GM18858 (cell line): ENCODE measurements at regions not wholly inside any gene's neighbourhood (a gene's known extent, or its start where the extent isn't known, plus 50 kb on each side); places are given as distances from the start of the nearest gene placed in this dataset.
"Not testable (repeated sequence)": the region's sequence is repeated elsewhere in the genome, so short reads cannot be mapped to it uniquely, and the experiment has no call there.

ENCODE experiments used
- ATAC-seq: cut with Tn5 transposase; IDR thresholded peaks from one replicate; pipeline ENCODE4 v1.9.1; 2021; ENCODE audit not compliant: unreplicated experiment

DNA sequence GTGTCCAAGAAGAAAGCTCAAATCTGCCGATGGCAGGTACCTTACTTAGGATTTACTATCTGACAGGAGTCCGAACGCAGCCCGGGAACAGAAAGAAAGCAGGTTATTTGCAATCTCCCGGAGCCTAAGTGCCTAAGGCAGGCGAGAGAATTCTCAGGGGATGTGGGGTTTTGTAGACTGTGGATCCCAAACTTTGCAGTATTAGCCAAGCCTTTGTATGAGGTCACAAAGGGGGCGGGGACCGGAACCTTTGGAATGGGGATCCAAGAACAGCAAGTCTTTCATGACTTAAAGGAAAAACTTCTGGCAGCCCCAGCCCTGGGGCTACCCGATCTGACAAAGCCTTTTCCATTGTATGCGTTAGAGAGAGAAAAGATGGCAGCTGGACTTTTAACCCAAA lies 80.6 kb upstream of the RUBCNL start:
- ATAC-seq = not testable (repeated sequence)

DNA sequence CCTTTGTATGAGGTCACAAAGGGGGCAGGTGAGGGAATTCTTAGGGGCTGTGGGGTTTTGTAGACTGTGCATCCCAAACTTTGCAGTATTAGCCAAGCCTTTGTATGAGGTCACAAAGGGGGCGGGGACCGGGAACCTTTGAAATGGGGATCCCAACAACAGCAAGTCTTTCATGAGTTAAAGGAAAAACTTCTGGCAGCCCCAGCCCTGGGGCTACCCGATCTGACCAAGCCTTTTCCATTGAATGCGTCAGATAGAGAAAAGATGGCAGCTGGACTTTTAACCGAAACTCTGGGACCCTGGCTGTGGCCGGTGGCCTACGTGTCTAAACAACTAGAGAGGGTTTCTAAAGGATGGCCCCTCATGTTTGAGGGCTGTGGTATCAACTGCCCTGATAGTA lies 79.0 kb upstream of the RUBCNL start:
- not testable (repeated sequence) for ATAC-seq

DNA sequence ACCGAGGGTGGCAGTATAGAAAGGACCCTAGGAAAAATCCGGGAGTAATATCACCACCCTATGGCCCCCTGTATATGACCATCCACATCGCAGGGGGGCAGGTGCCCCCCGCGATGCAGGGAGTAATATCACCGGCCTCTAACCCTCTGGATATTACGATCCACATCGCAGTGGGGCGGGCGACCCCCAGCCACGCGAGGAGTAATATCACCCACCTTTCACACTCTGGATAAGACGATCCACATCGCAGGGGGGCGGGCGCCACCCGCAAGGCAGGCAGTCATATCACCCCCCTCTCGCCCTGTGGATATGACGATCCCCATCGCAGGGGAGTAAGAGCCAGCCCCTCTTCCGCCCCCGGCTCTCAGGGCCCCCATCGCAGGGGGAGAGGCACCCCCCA lies 76.7 kb upstream of the RUBCNL start:
- no peak for ATAC-seq

DNA sequence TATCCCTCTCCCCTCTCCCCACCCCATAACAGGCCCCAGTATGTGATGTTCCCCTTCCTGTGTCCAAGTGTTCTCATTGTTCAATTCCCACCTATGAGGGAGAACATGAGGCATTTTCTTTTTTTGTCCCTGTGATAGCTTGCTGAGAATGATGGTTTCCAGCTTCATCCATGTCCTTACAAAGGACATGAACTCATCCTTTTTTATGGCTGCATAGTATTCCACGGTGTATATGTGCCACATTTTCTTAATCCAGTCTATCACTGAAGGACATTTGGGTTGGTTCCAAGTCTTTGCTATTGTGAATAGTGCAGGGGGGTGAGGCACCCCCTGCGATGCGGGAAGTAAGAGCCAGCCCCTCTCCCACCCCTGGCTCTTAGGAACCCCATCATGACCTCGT lies 73.2 kb upstream of the RUBCNL start:
- ATAC-seq = not testable (repeated sequence)

DNA sequence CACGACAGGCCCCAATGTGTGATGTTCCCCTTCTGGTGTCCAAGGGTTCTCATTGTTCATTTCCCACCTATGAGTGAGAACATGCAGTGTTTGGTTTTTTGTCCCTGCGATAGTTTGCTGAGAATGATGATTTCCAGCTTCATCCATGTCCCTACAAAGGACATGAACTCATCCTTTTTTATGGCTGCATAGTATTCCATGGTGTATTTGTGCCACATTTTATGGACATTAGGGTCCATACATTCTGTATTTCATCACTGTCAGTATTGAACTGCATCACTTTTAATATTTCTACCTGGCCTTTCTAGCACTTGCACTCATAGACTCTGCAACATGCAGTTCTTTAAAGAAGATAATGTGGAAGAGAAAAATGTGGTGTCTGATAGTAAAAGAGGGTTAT lies 70.2 kb upstream of the RUBCNL start:
- ATAC-seq = not testable (repeated sequence)

DNA sequence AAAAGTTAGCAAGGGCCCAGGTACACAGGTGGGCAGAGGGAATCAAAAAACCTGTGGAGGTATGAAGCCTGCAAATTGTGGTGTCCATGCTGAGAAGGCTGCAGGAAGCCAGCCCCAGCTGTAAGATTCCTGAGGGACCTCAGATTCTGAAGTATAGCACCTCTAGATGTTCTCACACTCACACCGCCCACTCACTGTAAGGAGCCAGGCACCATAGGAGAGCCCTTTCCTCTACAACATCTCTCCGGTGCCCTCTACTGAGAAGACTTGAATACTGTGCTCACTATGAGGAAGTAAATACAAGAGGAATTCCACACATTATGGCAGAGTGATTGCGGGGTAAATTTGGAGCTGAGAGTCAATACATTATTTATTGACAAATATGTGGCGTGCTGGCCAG lies 68.9 kb upstream of the RUBCNL start:
- not testable (repeated sequence) for ATAC-seq

DNA sequence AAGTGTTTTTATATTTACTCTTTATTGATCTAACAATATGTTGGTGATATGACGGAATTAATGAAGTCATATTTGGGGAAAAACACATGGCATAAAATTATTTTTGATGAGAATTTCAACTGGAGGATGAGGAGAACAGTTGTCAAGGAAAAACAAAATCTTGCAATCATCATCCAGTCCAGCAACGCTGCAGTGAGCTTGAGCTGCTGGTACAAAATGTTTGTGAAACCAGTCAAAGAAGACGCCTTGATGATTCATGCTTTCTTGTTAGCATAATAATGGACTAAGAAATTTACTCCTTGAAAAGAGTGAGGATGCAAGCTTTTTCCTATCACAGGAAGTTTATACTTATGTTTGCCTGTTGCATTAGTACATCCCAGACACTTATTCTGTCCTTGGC lies 64.1 kb upstream of the RUBCNL start:
- ATAC-seq = not testable (repeated sequence)

DNA sequence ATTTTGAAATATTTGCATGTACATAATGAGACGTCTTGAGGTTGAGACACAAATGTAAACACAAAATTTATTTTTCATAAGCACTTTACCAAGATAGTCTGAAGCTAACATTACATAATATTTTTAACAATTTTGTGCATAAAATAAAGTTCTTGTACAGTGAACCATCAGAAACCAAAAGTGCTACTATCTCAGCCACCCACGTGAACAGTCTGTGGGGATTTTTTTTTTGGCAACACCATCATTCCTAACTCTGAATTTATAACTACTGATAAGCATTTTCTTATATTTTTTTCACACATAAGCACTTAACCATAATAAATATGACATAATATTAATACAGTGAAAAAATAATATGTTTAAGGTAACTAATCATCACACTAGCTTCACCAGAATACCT lies 62.9 kb upstream of the RUBCNL start:
- not testable (repeated sequence) for ATAC-seq

DNA sequence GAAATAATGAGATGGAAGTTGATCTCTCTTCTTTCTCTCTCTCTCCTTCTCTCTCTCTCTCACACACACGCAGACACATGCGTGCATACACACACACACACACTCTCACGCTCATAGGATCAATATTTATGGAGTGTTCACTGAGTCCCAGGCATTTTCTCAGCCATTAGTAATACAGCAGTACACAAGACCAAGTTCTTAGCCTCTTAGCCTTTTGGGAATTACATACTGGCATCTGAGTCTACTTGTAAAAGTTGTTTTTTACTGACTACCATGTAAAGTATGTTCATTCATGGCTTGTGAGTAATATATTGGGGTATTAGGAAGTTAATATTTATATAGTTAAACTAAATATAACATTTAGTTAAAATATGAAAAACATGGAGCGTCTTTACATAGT lies 61.1 kb upstream of the RUBCNL start:
- not testable (repeated sequence) for ATAC-seq

DNA sequence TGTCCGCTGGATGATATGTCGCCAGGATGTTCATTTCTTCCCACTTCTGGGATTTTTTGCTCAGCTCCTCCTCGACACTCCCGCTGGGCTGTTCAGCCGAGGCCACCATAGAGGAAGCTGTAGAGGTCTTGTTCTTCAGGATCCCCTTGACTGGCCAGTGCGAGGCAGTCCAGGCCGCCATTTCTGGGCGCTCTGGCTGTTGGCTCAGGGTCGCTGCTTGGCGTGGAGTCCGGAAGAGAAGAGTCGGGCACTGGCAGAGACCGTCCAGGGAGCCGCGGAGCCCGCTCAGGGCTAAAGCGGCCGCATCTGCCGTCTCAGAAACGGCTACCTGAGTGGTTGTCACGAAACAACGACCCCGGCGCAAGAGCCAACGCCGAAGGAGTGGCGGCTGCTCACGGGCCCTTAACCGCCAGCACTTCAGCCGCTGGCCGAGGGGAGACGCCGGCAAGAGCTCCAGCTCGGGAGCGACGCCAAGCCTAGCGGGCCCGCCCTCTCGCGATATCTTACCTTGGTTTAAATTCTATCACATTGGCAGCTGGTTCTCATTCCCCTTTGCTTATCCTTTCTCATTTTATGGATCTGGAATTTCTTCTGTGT lies 50.9 kb upstream of the RUBCNL start:
- not testable (repeated sequence) for ATAC-seq
